Panc1 (cell line): ENCODE measurements at regions not wholly inside any gene's neighbourhood (a gene's known extent, or its start where the extent isn't known, plus 50 kb on each side); places are given as distances from the start of the nearest gene placed in this dataset.

Experiments
- ATAC-seq: fragments of 200-7000 bp; cut with Tn5 transposase; 2 replicates; pipeline ENCODE4 v1.9.1; 2020; ENCODE audit warnings: mild to moderate bottlenecking, moderate library complexity
- BruUV-seq: library from RNA; stranded (reverse); fragments of 400-500 nt; replicated peaks from 2 replicates; lab custom pipeline; 2021; lab: Mats Ljungman, UMichigan
- CTCF ChIA-PET: fragments of 300-600 bp; sonication (Branson Sonifier 250); formaldehyde crosslinking; loops from one replicate; lab custom pipeline; 2022; ENCODE audit warnings: antibody characterized with exemption; lab: Charles Lee
- POLR2A ChIA-PET: fragments of 300-600 bp; sonication (Branson Sonifier 250); formaldehyde crosslinking; loops from one replicate; lab custom pipeline; 2022; ENCODE audit warnings: antibody characterized with exemption; lab: Charles Lee
- DNase-seq: peaks from one replicate; pipeline ENCODE4 v3.0.0-alpha.2; 2010; ENCODE audit warnings: low read depth, low spot score
- H3K27ac ChIP-seq: 2 replicates; pipeline ENCODE4 v1.5.1; 2011; ENCODE audit warnings: mild to moderate bottlenecking, low read length, inconsistent platforms
- H3K27me3 ChIP-seq: fragments of 200-500 bp; sonication (Bioruptor generic); 2 replicates; pipeline ENCODE4 v1.6.0; 2014; ENCODE audit warnings: low read length, inconsistent platforms; ENCODE audit not compliant: control insufficient read depth, insufficient read depth
- H3K36me3 ChIP-seq: fragments of 200-500 bp; sonication (Bioruptor generic); 2 replicates; pipeline ENCODE4 v1.5.1; 2014; ENCODE audit warnings: inconsistent platforms, mild to moderate bottlenecking, low read length, moderate library complexity; ENCODE audit not compliant: control insufficient read depth, insufficient read depth
- H3K4me1 ChIP-seq: 2 replicates; pipeline ENCODE4 v1.5.1; 2011; ENCODE audit warnings: inconsistent platforms, mild to moderate bottlenecking, low read length, moderate library complexity; ENCODE audit not compliant: control insufficient read depth, insufficient read depth
- H3K4me3 ChIP-seq, 2 experiments: 2 replicates each; pipeline ENCODE4 v1.5.1; 2011 to 2012; ENCODE audit warnings: low read depth in 2 of 2, low read length in 2 of 2, mild to moderate bottlenecking in 2 of 2, inconsistent platforms in 1 of 2, moderate library complexity in 1 of 2
- H3K9me3 ChIP-seq: fragments of 200-500 bp; sonication (Bioruptor generic); 2 replicates; pipeline ENCODE4 v1.5.1; 2014; ENCODE audit warnings: low read depth, mild to moderate bottlenecking, inconsistent platforms, low read length, moderate library complexity; ENCODE audit not compliant: control insufficient read depth, insufficient read depth
- POLR2AphosphoS5 ChIP-seq: IDR thresholded peaks from 2 replicates; pipeline ENCODE4 v1.6.1; 2012; ENCODE audit warnings: mild to moderate bottlenecking, low read depth, low read length, moderate library complexity
- SIN3A ChIP-seq: IDR thresholded peaks from 2 replicates; pipeline ENCODE4 v1.6.1; 2012; ENCODE audit warnings: low read depth, mild to moderate bottlenecking, low read length, moderate library complexity, borderline replicate concordance; ENCODE audit not compliant: insufficient read depth
- TCF7L2 ChIP-seq: IDR thresholded peaks from 2 replicates; pipeline ENCODE4 v1.6.1; 2011; ENCODE audit warnings: mild to moderate bottlenecking, low read depth, low read length, inconsistent platforms
- in situ Hi-C: cut with HindIII; loops from 2 replicates; pipeline ENCODE4 v1.10.0; 2016; ENCODE audit warnings: low sequenced_read_pairs, low pct_unique_long_range_greater_than_20kb
- intact Hi-C: fragments of 100-400 bp; cut with micrococcal nuclease; formaldehyde crosslinking; loops from one replicate; pipeline ENCODE4 v1.10.0; 2022; ENCODE audit not compliant: unreplicated experiment
- TF ChIP-seq, protein P1 (sequence below), 2 experiments: IDR thresholded peaks; 2 replicates each; pipeline ENCODE4 v1.6.1; 2011 to 2012; ENCODE audit warnings: low read depth in 2 of 2, control low read depth in 1 of 2, low read length in 1 of 2, mild to moderate bottlenecking in 1 of 2, moderate library complexity in 1 of 2; ENCODE audit not compliant: insufficient read depth in 1 of 2
- TF ChIP-seq, protein P2 (sequence below): fragments of 450-650 bp; IDR thresholded peaks from 2 replicates; pipeline ENCODE4 v1.5.1; 2017; ENCODE audit warnings: mild to moderate bottlenecking

DNA sequence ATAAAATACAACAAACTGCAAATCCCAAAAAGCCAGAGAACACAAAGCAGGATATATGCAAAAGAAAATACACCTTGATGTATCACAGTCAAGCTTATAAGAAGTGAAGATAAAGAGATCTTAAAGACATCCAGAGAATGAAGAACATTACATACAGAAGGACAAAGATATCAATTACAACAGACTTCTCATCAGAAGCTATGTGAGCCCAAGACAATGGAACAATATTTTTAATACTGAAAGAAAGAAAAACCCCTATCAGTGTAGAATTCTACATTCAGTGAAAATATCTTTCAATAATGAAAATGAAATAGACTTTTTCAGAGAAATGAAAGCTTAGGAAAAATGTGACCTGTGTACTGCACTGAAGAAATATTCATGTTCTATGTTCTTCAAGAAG, 104.5 kb upstream of the PHACTR3 start:
- Histone ChIP-seq H3K4me3 (no peak overlapping the region), H3K4me1 (no peaks in the 10 kb centered on the region), H3K27ac (no peak overlapping the region), H3K36me3 (no peaks in the 10 kb centered on the region), H3K27me3 (peaks cover 11% of the 10 kb centered on the region), H3K9me3 (peaks cover 7% of the 10 kb centered on the region; the same call in 1 of the 2 replicates)
- intact Hi-C loops (no loop called here), in situ Hi-C loops (no loop called here)
- ChIA-PET CTCF (no interaction called here), POLR2A (no interaction called here)
- TF ChIP-seq POLR2AphosphoS5 (no peak), TCF7L2 (no peak), SIN3A (no peak)
- TF ChIP-seq, protein P1, sequence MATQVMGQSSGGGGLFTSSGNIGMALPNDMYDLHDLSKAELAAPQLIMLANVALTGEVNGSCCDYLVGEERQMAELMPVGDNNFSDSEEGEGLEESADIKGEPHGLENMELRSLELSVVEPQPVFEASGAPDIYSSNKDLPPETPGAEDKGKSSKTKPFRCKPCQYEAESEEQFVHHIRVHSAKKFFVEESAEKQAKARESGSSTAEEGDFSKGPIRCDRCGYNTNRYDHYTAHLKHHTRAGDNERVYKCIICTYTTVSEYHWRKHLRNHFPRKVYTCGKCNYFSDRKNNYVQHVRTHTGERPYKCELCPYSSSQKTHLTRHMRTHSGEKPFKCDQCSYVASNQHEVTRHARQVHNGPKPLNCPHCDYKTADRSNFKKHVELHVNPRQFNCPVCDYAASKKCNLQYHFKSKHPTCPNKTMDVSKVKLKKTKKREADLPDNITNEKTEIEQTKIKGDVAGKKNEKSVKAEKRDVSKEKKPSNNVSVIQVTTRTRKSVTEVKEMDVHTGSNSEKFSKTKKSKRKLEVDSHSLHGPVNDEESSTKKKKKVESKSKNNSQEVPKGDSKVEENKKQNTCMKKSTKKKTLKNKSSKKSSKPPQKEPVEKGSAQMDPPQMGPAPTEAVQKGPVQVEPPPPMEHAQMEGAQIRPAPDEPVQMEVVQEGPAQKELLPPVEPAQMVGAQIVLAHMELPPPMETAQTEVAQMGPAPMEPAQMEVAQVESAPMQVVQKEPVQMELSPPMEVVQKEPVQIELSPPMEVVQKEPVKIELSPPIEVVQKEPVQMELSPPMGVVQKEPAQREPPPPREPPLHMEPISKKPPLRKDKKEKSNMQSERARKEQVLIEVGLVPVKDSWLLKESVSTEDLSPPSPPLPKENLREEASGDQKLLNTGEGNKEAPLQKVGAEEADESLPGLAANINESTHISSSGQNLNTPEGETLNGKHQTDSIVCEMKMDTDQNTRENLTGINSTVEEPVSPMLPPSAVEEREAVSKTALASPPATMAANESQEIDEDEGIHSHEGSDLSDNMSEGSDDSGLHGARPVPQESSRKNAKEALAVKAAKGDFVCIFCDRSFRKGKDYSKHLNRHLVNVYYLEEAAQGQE (IDR thresholded peaks at IDR 0.05; ENCODE audit: insufficient read depth in 1 of 2, low read depth in 2 of 2, low read length in 1 of 2) = no peak
- TF ChIP-seq, protein P2, sequence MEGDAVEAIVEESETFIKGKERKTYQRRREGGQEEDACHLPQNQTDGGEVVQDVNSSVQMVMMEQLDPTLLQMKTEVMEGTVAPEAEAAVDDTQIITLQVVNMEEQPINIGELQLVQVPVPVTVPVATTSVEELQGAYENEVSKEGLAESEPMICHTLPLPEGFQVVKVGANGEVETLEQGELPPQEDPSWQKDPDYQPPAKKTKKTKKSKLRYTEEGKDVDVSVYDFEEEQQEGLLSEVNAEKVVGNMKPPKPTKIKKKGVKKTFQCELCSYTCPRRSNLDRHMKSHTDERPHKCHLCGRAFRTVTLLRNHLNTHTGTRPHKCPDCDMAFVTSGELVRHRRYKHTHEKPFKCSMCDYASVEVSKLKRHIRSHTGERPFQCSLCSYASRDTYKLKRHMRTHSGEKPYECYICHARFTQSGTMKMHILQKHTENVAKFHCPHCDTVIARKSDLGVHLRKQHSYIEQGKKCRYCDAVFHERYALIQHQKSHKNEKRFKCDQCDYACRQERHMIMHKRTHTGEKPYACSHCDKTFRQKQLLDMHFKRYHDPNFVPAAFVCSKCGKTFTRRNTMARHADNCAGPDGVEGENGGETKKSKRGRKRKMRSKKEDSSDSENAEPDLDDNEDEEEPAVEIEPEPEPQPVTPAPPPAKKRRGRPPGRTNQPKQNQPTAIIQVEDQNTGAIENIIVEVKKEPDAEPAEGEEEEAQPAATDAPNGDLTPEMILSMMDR = no peak
- DNase-seq = no peak
- no TSS peak for BruUV-seq
- ATAC-seq = no peak

DNA sequence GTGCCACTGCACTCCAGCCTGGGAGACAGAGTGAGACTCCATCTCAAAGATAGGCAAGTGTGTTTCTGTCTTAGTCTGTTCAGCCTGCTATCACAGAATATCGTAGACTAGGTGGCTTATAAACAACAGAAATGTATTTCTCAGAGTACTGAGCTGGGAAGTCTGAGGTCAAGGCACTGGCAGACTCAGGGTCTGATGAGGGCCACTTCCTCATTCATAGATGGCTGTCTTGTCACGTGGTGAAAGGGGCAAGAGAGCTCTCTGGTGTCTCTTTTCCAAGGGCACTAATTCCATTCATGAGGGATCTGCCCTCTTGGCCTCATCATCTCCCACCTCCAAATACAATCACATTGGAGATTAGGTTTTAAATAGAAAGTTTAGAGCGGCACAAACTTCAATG, 95.6 kb upstream of the PHACTR3 start:
- ChIA-PET CTCF (no interaction called here), POLR2A (no interaction called here)
- intact Hi-C loops (no loop called here), in situ Hi-C loops (no loop called here)
- DNase-seq = no peak
- Histone ChIP-seq H3K36me3 (no peaks in the 10 kb centered on the region), H3K27me3 (peaks cover 15% of the 10 kb centered on the region), H3K27ac (no peak overlapping the region), H3K4me3 (no peak overlapping the region), H3K9me3 (no peaks in the 10 kb centered on the region), H3K4me1 (no peaks in the 10 kb centered on the region)
- TF ChIP-seq, protein P1 (IDR thresholded peaks at IDR 0.05; ENCODE audit: insufficient read depth in 1 of 2, low read depth in 2 of 2, low read length in 1 of 2) = no peak
- TF ChIP-seq TCF7L2 (no peak), SIN3A (no peak), POLR2AphosphoS5 (no peak)
- TF ChIP-seq, protein P2 = no peak
- ATAC-seq = no peak
- BruUV-seq = no TSS peak
